ENCODE measurements at regions not wholly inside any gene's neighbourhood (a gene's known extent, or its start where the extent isn't known, plus 50 kb on each side); places are given as distances from the start of the nearest gene placed in this dataset.
"Not testable (repeated sequence)": the region's sequence is repeated elsewhere in the genome, so short reads cannot be mapped to it uniquely, and the experiment has no call there.

DNA sequence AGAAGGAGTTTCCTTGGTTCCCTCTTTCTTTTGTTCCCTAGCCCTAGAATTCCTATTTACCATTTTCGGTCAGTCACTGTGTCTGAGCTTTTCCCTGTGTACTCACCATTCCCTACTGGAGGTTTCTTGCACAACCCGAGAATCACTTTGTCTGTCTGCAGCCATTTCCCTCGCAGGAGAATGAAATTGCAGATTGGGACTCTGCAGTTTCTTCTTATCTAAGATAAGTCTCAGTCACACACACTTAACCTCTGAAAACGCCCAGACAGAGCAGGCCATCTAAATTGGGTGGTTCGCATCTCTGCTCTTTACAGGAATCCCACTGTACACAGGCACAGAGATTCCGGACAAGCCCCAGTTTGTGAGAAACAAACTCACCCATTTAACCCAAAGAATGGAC lies 58.6 kb upstream of the CNTNAP2 start:
- no peak for DNase-seq

DNA sequence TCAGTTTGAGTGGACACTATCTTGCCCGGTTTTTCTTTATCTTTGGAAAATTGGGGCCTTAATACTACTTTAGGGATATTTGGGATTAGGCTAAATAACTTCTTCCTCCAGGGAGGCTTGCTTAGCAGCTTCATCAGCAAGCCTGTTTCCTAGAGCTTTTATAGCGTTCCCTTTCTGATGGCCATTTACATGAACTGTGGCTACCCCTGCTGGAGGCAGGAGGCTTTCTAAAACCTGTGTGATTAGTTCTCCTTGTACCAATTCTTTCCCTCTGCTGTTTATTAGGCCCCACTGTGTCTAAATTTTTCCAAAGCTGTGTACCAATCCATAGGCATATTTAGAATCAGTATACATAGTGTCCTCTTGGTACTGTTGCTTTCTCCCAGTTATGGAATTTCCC lies 61.7 kb upstream of the CNTNAP2 start:
- DNase-seq, result no peak

DNA sequence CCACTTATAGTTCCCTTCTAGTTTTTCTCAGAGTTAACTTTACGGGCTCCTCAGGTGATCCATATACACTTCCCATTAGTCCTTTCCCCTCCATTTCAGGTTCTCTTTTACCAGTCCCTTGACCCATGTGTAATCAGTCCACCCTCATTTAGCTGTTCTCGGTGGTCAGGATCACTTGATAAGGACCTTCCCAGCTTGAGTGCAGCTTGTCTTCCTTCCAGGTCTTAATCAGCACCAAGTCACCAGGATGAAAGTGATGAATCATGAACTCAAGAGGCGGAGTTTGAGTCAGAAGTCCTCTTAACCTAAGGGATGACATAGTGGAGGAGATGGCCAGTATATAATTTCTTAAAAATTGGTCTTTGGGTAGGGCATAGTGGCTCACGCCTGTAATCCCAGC lies 63.1 kb upstream of the CNTNAP2 start:
- no peak for DNase-seq

DNA sequence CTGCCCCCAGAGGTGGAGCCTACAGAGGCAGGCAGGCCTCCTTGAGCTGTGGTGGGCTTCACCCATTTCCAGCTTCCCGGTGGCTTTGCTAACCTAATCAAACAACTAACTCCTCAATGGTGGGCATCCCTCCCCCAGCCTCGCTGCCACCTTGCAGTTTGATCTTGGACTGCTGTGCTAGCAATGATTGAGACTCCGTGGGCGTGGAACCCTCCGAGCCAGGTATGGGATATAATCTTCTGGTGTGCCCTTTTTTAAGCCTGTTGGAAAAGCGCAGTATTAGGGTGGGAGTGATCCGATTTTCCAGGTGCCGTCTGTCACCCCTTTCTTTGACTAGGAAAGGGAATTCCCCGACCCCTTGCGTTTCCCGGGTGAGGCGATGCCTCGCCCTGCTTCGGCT lies 73.3 kb upstream of the CNTNAP2 start:
- not testable (repeated sequence) for DNase-seq

DNA sequence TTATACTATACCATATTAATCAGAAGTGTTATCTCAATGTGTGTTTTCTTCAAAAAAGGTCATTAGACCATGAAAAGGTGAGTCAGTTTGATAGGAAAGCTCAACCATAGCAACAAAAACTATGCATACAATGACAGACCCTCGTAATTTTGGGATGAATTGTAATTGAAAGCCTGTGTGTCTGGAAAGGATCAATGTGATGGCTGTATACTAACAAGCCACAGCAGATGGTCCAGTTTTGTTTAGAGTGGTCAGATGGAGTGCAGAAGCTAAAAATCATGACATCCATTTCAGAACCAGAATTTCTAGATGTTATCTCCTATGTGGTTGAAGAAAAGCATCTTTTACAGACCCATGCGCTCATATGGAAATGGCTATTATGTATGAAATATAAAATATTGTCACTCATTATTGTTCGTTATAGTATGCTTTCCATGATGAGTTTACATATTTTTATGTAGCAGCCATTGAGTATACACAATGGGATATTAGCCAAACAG lies 88.3 kb upstream of the CNTNAP2 start:
- no peak for DNase-seq

DNA sequence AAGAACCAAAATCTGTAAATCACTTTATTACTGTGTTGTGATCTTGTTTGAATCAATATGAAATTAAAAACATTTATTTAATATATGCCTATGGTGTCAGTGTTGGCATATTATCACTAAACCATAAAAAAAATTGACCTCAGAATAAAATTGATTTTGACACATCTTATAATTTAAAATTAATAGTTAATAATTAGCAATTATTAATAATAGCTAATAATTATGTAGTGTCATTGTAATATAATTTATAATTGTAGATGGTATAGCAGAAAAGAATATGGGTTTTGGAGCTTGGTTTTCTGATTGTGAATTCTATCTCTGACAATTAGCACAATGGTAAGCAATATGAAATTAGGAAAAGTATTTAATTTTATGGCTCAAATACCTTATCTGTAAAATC lies 89.4 kb upstream of the CNTNAP2 start:
- no peak for DNase-seq

DNA sequence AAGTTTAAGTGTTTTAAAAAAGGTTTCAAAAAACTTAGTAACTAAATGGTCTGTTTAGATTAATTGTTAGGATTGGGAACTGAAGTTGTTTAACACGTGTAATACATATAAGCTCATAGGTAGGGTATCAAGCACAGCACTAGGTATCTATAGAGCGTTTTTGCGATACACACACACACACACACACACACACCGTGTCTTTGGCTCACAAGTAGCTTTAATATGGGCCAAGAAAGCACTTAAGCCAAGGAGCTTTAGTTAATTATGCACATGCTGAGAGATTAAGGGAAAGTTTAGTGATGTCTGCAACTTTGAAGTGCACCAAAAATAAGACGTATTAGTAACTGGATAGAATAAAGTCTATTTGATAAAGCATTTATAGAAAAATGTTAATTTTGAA lies 93.8 kb upstream of the CNTNAP2 start:
- DNase-seq, result no peak

DNA sequence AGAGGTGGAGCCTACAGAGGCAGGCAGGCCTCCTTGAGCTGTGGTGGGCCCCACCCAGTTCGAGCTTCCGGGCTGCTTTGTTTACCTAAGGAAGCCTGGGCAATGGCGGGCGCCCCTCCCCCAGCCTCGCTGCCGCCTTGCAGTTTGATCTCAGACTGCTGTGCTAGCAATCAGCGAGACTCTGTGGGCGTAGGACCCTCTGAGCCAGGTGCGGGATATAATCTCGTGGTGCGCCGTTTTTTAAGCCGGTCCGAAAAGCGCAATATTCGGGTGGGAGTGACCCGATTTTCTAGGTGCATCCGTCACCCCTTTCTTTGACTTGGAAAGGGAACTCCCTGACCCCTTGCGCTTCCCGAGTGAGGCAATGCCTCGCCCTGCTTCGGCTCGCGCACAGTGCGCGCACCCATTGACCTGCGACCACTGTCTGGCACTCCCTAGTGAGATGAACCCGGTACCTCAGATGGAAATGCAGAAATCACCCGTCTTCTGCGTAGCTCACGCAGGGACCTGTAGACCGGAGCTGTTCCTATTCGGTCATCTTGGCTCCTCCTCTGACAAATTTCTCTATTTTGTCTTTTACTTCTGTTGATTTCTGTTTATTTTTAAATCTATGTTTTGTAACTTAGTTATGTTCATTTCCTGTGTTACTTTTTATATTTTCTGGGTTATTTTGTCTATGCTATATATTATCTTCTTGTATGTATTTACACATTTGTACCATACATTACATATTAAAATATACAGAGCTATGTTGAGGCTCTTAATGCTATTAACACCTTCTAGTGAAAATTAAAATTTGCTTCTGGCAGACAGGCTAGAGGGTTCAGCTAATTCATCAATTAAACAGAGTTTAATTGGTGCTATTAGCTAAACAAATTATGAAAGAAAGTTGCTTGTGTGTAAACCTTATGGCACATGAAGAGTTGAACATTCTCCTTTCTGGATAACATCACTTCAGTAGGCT lies 97.3 kb upstream of the CNTNAP2 start:
- DNase-seq, result not testable (repeated sequence)

DNA sequence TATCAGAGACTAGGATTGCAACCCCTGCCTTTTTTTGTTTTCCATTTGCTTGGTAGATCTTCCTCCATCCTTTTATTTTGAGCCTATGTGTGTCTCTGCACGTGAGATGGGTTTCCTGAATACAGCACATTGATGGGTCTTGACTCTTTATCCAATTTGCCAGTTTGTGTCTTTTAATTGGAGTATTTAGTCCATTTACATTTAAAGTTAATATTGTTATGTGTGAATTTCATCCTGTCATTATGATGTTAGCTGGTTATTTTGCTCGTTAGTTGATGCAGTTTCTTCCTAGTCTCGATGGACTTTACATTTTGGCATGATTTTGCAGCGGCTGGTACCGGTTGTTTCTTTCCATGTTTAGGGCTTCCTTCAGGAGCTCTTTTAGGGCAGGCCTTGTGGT lies 99.2 kb upstream of the CNTNAP2 start:
- not testable (repeated sequence) for DNase-seq

DNA sequence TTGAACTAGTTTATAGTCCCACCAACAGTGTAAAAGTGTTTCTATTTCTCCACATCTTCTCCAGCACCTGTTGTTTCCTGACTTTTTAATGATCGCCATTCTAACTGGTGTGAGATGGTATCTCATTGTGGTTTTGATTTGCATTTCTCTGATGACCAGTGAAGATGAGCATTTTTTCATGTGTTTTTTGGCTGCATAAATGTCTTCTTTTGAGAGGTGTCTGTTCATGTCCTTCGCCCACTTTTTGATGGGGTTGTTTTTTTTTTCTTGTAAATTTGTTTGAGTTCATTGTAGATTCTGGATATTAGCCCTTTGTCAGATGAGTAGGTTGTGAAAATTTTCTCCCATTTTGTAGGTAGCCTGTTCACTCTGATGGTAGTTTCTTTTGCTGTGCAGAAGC lies 102.4 kb upstream of the CNTNAP2 start:
- not testable (repeated sequence) for DNase-seq

DNA sequence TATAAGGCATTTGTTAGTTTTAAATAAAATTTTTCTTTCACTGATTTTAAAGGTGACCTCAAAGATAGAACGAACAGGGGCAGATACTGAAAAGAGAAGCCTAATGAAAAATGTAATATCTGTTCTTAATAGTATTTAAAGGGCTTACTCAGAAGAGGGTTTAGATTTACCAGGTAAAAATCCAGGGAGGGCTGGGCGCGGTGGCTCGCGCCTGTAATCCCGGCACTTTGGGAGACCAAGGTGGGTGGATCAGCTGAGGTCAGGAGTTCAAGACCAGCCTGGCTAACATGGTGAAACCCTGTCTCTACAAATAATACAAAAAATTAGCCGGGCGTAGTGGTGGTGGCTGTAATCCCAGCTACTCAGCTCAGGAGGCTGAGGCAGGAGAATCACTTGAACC lies 108.3 kb upstream of the CNTNAP2 start:
- DNase-seq, result no peak

DNA sequence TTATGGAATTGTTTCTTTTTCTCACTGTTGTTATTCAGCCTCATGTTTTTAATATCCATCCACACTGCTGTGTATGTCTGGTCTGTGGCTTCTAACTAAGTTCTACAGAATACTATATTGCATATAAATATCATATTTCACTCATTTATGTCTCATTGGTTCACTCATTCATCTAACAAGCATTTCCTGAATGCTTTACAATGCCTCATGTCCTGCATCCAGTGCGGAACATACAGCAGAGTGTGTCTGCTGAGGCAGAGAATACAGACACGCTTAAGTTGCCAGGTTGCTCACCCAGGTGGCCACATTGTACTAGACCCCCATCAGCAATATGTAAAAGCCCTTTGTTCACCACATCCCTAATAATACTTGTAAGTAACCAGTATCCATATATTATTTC lies 111.8 kb upstream of the CNTNAP2 start:
- no peak for DNase-seq

DNA sequence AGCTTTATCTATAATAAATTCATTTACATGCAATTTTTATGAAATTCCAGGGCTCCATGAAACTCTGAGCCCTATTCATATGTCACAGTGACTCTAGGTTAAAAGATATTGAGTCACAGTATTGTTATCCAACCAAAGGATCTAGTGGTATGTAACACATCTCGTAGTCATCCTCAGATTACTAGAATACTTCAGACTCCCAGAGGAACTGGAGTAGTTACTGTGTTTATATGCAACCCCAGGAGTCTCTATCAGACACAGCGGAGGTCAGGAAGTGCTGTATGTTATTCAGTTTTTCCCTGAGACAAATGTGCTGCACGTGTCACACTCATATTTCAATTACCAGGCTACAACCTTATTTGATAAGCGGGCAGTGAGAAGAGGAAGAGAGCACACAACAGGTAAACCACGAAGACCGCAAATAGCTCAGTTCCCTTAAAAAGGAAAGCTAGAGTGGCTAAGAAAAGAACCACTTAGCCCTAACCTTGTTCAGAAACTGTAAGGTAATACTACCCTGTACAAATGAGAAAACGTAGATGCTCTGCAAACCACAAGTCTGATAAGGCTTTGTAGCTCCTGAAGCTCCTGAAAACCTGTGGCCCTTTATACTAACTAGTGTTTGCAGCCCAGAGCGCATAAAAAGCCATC lies 114.0 kb upstream of the CNTNAP2 start:
- DNase-seq, result no peak

DNA sequence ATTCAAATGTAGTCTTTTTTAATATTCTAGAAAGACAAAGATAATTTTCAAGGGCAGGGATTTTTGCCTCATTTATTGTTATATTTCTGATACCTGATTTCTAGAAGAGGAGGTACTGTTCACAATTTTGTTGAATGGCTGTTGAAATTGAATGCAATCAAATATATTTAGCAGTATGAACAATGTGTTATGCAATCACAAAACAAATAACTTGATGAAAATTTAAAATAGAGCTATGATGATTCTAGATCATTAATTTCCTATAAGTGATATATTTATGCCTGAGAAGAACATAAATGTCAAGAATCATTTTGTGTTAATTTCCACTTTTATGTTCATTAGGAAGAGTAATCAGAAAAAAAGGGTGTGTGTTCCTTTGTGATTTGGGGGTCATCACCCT lies 114.6 kb upstream of the CNTNAP2 start:
- DNase-seq, result no peak

DNA sequence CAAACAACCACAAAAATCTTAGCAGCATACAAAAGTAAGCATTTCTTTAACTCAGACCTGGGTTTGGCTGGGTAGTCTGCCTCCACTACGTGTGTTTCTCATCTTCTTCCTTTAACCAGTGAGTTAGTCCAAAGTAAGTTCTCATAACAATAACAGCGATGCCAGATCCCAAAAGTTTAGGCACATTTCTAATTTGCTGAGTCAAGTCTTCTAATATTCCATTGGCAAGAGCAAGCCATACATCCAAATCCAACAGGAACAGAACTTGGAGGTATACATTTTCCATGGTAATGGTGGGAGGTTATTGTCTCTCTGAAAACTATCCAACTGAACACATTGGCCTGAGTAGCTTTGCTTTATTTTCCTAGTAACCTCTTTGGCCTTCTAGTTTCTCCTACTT lies 115.7 kb upstream of the CNTNAP2 start:
- no peak for DNase-seq

DNA sequence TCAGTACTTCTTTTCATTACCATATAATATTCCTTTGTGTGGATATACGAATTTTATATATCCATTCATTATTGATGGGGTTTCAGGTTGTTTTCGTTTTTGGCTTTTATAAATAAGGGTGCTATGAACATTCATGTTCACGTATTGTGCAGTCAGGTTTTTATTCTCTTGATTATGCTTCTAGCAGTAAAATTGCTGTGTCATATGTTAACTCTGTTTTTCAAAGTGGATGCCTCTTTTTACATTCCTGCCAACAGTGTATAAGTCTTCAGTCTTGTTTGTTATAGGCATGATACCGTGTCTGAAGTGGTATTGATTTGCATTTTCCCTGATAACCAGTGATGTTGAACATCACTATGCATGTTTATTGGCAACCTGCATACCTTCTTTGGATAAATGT lies 127.1 kb upstream of the CNTNAP2 start:
- DNase-seq, result no peak

DNA sequence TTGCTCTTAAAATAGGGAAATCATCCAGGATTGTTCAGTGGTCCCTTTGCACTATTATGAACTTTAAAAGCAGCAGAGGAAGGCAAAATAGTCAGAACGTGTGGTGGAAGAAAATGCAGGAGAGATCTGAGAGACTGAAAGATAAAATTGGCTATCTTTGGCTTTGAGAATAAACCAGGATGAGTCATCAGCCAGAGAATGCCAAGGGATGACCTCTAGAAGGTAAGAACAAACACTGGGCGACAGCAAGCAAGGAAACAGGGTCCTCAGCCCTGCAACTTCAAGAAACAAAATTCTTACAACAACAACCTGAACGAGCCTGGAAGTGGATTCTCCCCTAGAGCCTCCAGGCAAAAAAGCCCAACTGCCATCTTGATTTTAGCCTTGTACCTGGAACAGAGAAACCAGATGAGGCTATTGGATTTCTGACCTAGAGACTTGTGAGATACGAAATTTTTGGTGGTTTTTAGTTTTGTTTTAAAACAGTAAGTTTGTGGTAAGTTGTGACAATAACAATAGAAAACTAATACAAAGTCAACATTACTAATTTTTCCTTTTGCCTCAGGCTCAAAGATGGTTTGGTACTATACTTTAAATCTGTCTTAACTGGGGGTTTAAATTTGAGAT lies 130.2 kb upstream of the CNTNAP2 start:
- DNase-seq, result no peak

DNA sequence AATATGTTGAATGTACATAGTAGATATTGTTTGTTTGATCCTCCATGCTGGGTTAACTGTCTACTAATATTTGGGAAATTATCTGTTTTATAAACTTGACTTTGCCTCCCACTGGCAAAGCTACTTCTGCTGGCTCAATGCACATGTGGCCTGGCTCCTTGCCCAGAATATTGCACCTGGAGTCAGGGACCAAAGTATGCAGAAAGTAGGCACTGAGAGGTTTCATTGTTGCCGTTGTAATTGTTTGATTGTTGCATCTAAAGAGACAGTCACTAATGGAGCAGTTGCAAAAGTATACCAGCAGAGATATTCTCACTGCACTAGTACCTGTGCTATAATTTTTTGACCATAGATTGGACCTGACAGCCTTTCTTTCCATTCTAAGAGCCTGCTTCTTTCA lies 137.8 kb upstream of the CNTNAP2 start:
- peak; percentile 73 for DNase-seq

DNA sequence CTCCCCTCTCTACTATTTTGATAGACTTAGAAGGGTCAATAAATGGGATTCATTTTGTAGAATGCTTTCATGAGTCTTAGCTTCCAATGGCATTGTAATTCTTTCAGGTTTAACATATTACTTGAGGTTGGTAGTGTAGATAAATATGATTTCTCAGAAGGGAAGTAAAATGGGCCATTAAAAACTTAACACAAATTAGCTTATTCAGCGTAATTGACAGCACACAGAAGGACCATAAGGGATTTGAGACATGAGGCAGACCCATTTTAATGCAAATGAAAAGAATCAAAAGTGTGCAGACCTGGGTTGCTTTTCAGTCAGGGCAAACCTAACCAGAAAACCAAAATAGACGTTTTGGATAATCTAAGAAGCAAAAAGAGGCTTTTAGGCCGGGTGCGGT lies 156.6 kb upstream of the CNTNAP2 start:
- DNase-seq, result no peak

DNA sequence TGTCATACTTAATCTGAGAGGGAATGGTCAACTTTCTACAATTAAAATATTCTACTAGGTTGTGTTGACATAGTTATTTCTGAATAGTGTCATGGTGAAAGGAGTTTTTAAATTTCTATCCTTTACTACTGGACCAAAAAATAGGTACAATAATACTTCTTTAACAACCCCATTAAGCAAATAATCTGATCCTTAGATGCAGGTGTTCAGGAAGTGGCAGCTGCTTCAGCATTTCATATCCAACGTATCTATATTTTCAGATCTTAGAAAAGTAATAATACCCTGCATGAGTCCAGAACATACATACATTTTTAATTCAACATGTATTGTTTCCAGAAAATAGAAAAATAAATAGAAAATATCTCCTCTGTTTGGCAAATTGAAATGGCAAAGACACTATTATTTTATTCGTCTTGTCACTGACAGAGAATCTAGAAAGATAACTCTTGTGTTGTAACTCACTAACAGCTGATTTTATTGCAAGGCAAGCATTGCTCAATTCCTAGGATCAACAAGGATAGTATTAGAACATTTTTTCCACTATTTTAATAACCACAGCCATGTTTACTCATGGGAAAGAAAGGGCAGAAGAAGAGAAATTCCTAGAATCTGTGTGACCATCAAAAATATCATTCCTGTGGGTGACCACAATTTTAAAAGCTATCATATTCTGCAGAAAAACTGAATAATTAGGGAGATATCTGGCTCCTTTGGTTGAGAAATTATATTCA lies 159.3 kb upstream of the CNTNAP2 start:
- no peak for DNase-seq

DNA sequence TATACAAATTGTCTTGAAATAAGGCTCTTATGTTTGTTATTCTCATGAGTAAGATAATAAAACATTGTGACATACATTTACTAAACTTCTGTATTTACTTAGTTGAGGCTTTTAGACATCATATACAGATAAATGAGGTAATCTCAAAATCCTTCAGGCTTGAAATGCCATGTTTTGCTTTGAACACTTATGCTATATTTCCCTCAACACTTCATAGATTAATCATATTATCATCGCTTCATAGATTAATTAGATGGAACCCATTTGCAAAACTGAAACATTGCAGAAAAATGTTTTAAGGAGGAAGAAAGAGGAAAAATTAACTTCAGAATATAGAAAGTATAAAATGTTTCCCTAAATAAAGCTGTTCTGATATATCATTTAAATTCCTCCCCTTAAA lies 165.0 kb upstream of the CNTNAP2 start:
- DNase-seq, result no peak

DNA sequence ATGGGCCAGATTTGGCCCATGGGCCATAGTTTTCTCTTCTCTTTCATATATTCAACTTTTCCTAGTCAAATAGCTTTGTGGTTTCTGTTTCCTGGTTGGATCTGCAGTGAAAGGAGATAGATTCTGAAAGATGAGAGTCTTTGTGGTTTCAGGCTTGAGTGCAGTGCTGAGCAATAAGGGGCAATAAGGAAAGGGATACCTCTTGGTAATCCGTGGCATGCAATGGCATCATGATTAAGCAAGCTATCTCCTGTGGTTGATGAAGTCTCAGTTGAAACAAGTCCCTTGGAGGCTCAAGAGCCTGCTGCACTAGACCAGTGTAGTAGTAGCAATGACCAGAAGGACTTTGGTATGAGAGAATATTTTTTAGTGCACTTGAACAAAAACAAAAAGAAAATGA lies 187.7 kb upstream of the CNTNAP2 start:
- no peak for DNase-seq

DNA sequence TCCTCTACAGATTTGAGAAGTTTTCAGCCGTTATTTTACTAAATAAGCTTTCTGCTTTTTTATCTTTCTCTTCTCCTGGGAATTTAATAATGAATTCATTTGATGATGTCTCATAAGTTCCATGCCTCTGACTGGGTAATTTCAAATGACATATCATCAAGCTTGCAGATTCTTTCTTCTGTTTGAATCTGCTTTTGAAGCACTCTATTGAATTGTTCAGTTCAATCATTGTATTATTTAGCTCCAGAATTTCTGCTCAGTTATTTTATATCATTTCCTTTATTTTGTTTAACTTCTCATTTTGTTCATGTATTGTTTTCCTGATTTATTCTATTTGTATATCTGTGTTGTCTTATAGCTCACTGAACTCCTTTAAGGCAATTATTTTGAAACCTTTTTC lies 196.9 kb upstream of the CNTNAP2 start:
- no peak for DNase-seq

Measured in NCI-H1105 (cell line).